ENCODE measurements at regions not wholly inside any gene's neighbourhood (a gene's known extent, or its start where the extent isn't known, plus 50 kb on each side); places are given as distances from the start of the nearest gene placed in this dataset.

DNA sequence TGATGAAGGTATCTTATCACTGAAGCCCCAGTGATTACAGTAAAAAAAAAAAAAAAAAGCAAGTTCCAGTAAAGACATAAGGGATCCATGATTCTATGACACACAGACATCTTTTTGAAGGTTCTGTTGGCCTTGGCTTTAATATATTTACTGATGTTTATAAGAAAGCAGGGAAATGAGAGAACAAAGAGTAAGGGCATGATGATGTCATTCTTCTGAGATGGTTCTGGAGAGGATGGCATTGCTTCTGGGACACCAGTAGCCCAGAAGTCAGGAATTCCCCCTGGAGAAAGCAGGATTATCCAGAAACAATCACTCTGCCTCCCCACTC is 233.6 kb downstream of the FAM76B start:
- DNase-seq (ENCODE audit: low read depth in 2 of 2, low spot score in 1 of 2): no peak

- no peak for DNase-seq (ENCODE audit: low read depth in 2 of 2, low spot score in 1 of 2)
Observed at GRCh38 chr11:95554911-95555310, 234.7 kb downstream of the FAM76B start.

GRCh38 chr11:95549301-95549700 is 240.3 kb downstream of the FAM76B start:
- no peak for DNase-seq (ENCODE audit: low read depth in 2 of 2, low spot score in 1 of 2)

GRCh38 chr11:95548416-95548815 is 241.2 kb downstream of the FAM76B start:
- DNase-seq (ENCODE audit: low read depth in 2 of 2, low spot score in 1 of 2): no peak

GRCh38 chr11:95547976-95548375 is 241.6 kb downstream of the FAM76B start:
- DNase-seq (ENCODE audit: low read depth in 2 of 2, low spot score in 1 of 2): no peak

DNA sequence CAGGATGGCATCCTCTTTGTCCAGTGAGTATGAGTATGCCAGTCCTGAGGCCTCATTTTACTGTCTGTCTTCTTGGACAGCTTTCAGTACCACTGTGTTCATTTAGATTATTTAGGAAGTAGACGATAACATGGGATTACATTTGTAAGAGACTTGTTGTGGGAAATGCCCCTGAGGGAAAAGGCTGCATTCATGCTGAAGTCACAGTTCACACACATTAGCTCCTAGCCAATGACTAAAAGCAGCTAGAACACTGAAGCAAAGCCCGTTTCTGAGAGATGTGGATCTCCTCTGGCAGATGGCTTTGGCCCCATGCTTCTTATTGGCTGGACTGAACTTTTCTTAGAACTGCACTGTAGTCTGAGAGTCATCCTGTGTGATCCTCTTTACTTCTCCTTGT is 242.4 kb downstream of the FAM76B start:
- DNase-seq (ENCODE audit: low read depth in 2 of 2, low spot score in 1 of 2): no peak

- DNase-seq (ENCODE audit: low read depth in 2 of 2, low spot score in 1 of 2): no peak
Observed at GRCh38 chr11:95545116-95545875, 244.3 kb downstream of the FAM76B start.

- no peak for DNase-seq (ENCODE audit: low read depth in 2 of 2, low spot score in 1 of 2)
Observed at GRCh38 chr11:95544095-95544856, 245.3 kb downstream of the FAM76B start.

DNA sequence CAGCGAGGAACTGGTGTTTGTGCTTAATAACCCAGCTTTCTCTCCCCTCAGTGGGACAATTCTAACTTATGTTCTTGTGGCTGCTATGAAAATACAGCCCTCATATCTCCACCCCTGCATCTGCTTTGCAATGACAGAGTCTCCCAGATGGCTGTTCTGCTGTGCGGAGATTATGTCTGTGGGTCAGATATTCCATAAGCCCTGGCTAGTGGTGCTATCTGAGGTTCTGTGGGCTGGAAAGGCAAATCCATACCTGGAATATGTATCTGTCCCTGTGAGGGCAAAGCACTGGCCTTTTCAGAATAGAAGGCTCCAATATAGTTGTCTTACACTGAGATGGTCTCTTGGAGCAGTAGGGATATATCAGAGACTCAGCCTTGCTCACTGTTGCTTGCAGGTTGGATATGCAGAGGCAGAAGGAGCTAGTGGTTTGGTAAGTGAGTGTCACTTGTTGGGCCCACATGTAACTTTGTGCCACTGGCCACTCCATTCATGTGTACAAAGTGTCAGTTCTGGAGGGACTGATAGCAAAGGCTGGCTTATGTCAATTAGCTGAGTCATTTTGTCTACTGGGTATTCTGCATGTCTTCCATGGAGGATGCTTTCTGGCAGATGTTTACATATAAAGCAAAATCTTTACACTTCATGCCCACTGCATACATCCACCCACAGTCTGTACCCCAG is 246.6 kb downstream of the FAM76B start:
- DNase-seq (ENCODE audit: low read depth in 2 of 2, low spot score in 1 of 2): no peak

GRCh38 chr11:95541715-95542114 is 247.9 kb downstream of the FAM76B start:
- no peak for DNase-seq (ENCODE audit: low read depth in 2 of 2, low spot score in 1 of 2)

GRCh38 chr11:95536047-95536690 is 253.4 kb downstream of the FAM76B start:
- no peak for DNase-seq (ENCODE audit: low read depth in 2 of 2, low spot score in 1 of 2)

DNA sequence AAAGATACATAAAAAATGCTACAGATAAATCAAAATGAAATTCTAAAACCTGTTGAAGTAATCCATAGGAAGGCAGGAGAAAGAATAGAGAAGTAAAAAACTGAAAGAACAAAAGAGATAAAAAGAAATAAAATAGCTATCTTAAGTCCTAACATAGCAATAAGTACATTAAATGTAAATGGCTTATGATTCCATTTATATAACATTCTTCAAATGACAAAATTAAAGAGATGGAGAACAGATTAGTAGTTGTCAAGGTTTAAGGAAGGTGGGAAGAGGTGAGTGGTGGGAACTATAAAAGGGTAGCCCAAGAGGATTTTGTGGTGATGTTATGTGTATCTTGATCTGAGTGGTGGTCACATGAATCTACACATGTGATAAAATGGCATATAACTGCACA is 254.8 kb downstream of the FAM76B start:
- DNase-seq (ENCODE audit: low read depth in 2 of 2, low spot score in 1 of 2): no peak

DNA sequence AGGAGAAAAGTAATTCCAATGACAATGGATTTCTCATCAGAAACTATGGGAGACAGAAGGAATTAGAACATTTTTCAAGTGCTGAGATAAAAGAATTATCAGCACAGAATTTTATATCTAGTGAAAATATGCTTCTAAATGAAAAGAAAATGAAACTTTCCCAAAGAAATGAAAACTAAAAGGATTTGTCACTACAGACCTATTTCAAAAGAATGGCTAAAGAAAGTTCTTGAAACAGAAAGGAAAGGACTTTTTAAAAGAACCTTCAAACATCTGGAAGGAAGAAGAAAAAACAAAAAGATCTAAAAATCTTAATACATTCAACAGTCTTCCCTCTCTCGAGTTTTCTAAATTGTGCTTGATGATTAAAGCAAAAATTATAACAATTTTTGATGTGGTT is 255.4 kb downstream of the FAM76B start:
- DNase-seq (ENCODE audit: low read depth in 2 of 2, low spot score in 1 of 2): no peak

- DNase-seq (ENCODE audit: low read depth in 2 of 2, low spot score in 1 of 2): no peak
Observed at GRCh38 chr11:95531116-95531515, 258.5 kb downstream of the FAM76B start.

DNA sequence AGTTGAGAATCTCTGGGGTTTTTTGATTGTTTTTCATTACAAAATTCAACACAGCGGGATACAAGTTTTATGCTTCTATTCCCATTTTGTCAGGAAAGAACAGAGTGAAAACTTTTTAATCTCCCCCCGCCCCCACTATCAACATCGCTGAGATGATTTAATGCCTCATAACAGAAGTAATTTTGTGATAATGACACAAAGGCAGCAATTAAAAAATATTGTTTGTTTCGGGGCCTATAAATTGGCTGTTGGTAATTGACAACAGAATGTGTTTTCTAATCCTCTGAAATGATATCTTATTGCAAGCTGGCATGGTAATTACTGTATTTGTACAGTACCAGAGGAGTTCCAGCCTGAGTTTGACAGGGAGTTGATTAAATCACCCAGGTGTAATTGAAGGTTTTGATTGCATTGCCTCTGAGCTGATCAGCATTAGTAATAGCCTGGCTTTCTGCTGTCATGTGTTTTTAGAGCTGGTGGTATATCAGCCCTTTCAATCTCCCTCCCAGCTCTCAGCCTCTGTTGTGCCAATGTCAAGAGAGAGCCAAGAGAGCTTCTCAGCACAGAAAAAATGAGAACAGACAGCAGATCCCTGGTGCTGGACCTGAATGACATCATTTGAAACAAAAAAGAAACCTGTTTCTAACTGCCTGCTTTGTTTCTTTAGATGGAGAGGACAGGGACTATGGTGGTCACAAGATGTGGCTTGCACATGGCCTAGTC is 265.1 kb downstream of the FAM76B start:
- no peak for DNase-seq (ENCODE audit: low read depth in 2 of 2, low spot score in 1 of 2)

- DNase-seq (ENCODE audit: low read depth in 2 of 2, low spot score in 1 of 2): no peak
Observed at GRCh38 chr11:95522874-95523273, 266.7 kb downstream of the FAM76B start.

GRCh38 chr11:95521862-95522261 is 267.7 kb downstream of the FAM76B start:
- no peak for DNase-seq (ENCODE audit: low read depth in 2 of 2, low spot score in 1 of 2)

DNA sequence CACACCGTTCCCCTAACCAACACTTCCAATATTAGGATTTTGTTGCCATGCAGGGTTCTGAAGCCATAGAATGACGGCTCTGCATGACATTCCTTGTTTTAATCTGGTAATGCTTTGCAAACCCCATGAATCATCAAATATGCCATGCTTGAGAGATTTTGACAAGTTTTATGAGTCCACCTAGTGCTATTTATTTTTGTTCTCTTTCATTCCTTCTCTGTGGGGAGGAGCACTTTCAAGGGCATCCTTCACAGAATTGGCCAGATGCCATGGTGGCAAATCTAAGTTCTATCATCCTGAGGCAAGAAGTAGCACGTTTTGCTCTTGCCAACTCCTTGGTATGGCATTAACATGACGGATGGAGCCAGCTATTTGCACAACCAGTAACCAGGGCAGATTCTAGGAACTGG is 268.4 kb downstream of the FAM76B start:
- DNase-seq (ENCODE audit: low read depth in 2 of 2, low spot score in 1 of 2): no peak

DNA sequence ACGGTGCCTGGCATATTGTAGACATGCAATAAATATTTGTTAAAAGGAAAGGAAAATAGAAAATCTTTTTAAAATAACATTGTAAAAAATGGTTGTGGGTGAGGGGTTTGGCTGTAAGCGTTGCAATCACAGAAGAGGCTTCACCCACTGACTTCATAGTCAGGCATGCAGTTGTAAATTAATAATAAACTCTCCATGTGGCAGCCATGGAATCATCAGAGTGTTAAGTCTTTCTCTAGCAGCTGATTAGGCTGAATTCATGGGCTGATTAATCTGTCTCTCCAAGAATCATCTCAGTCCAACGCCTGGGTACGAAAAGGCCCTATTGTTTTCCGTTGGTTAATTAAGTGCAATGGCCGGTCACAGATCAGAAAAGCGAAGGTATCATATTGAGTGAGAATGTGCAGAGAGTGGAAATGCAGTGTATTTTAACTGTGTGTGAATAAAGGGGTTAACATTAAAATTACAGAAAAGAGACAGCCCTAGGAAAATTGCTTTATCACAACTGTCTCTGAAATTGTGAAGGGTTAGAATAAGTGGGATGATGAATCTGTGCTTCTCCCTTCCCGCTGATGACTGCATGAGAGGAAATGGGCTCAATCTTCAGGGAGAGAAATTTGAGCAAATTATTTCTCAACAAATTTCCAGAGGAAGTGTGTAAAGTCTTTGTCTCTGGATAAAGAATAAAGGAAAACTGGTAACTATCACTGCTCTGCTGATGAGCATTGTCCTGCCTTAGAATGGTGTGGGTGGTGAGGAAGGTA is 269.0 kb downstream of the FAM76B start:
- DNase-seq (ENCODE audit: low read depth in 2 of 2, low spot score in 1 of 2): no peak

- no peak for DNase-seq (ENCODE audit: low read depth in 2 of 2, low spot score in 1 of 2)
Observed at GRCh38 chr11:95519912-95520311, 269.7 kb downstream of the FAM76B start.
